ENCODE measurements at regions not wholly inside any gene's neighbourhood (a gene's known extent, or its start where the extent isn't known, plus 50 kb on each side); places are given as distances from the start of the nearest gene placed in this dataset.
"Not testable (repeated sequence)": the region's sequence is repeated elsewhere in the genome, so short reads cannot be mapped to it uniquely, and the experiment has no call there.

DNA sequence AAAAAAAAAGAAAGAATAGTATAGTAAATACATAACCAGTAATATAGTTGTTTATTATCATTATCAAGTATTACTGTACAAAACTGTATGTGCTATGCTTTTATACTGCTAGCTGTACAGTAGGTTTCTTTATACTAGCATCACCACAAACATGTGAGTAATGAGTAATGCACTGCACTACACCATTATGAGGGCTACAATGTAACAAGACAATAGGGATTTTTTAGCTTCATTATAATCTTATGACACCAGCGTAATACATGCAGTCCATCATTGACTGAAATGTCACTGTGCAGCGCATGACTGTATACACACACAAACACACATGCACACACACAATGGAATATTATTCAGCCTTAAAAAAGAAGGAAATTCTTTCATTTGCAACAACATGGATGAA, 111.5 kb upstream of the ZBED5 start:
- Histone ChIP-seq H3K27ac (no peak overlapping the region), H3K36me3 (ENCODE audit: low read depth) (no peaks in the 10 kb centered on the region), H3K27me3 (ENCODE audit: insufficient read depth, low read depth) (no peaks in the 10 kb centered on the region), H3K9me3 (ENCODE audit: insufficient read depth, low read depth) (no peaks in the 10 kb centered on the region), H2AFZ (no peak overlapping the region), H3K4me2 (no peak overlapping the region), H3K9me2 (ENCODE audit: insufficient read depth) (no peaks in the 10 kb centered on the region), H3F3A (ENCODE audit: insufficient read depth, low read depth) (no peaks in the 10 kb centered on the region), H3K4me1 (replicated peaks; ENCODE audit: insufficient read depth) (no peaks in the 10 kb centered on the region), H3K4me3 (no peak overlapping the region), H4K20me1 (ENCODE audit: insufficient read depth) (no peaks in the 10 kb centered on the region), H3K79me2 (ENCODE audit: low read depth) (no peaks in the 10 kb centered on the region)
- BruUV-seq (replicated peaks): no TSS peak
- TF ChIP-seq, protein P1, sequence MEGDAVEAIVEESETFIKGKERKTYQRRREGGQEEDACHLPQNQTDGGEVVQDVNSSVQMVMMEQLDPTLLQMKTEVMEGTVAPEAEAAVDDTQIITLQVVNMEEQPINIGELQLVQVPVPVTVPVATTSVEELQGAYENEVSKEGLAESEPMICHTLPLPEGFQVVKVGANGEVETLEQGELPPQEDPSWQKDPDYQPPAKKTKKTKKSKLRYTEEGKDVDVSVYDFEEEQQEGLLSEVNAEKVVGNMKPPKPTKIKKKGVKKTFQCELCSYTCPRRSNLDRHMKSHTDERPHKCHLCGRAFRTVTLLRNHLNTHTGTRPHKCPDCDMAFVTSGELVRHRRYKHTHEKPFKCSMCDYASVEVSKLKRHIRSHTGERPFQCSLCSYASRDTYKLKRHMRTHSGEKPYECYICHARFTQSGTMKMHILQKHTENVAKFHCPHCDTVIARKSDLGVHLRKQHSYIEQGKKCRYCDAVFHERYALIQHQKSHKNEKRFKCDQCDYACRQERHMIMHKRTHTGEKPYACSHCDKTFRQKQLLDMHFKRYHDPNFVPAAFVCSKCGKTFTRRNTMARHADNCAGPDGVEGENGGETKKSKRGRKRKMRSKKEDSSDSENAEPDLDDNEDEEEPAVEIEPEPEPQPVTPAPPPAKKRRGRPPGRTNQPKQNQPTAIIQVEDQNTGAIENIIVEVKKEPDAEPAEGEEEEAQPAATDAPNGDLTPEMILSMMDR (conservative IDR thresholded peaks at IDR 0.05): no peak
- no peak for TF ChIP-seq EZH2 (IDR thresholded peaks at IDR 0.05; ENCODE audit: low read depth)
- intact Hi-C loops (cut with micrococcal nuclease; ENCODE audit: unreplicated experiment): no loop called here
- ChIA-PET POLR2A (ENCODE audit: unreplicated experiment) (interaction anchor here (0.5 kb wide), 1 partner anchor 9 kb away, joined by 4 read pairs; no protein-coding TSS in a partner anchor), CTCF (no interaction called here)
- DNase-seq: no peak

GRCh38 chr11:10956884-10957283, 99.0 kb upstream of the ZBED5 start:
- DNase-seq; H4K20me1 ChIP-seq (ENCODE audit: insufficient read depth); H3K4me1 ChIP-seq (replicated peaks; ENCODE audit: insufficient read depth); H2AFZ ChIP-seq; H3F3A ChIP-seq (ENCODE audit: insufficient read depth, low read depth); H3K27ac ChIP-seq; intact Hi-C loops (cut with micrococcal nuclease; ENCODE audit: unreplicated experiment); H3K9me2 ChIP-seq (ENCODE audit: insufficient read depth); H3K4me2 ChIP-seq; H3K36me3 ChIP-seq (ENCODE audit: low read depth); H3K9me3 ChIP-seq (ENCODE audit: insufficient read depth, low read depth); H3K27me3 ChIP-seq (ENCODE audit: insufficient read depth, low read depth); BruUV-seq (replicated peaks); POLR2A ChIA-PET (ENCODE audit: unreplicated experiment); H3K4me3 ChIP-seq; CTCF ChIA-PET; H3K79me2 ChIP-seq (ENCODE audit: low read depth): not testable (repeated sequence)

- no peak for TF ChIP-seq EZH2 (IDR thresholded peaks at IDR 0.05; ENCODE audit: low read depth)
- TF ChIP-seq, protein P1 (conservative IDR thresholded peaks at IDR 0.05): no peak
Observed at GRCh38 chr11:10955616-10956015, 97.8 kb upstream of the ZBED5 start.

DNA sequence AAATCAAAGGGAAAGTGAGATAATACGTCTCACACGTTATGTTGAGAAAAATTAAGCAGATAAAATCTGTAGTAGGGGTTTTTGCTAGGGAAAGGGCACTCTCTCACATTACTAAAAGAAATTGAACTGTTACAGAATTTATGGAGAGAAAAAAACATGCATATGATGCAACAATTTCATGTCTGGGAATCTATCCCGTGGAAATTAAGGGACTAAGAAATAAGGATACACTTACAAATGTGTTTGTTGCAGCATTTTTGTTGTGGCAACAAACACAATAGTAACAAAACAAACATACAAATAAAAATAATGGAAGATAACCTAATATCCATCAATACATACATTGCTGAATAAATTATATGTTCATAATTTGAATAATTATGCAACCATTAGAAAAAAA, 96.3 kb upstream of the ZBED5 start:
- H3K27me3 ChIP-seq (ENCODE audit: insufficient read depth, low read depth): no peaks in the 10 kb centered on the region
- no peaks in the 10 kb centered on the region for H3K79me2 ChIP-seq (ENCODE audit: low read depth)
- no peaks in the 10 kb centered on the region for H3K9me3 ChIP-seq (ENCODE audit: insufficient read depth, low read depth)
- intact Hi-C loops (cut with micrococcal nuclease; ENCODE audit: unreplicated experiment): no loop called here
- H3K9me2 ChIP-seq (ENCODE audit: insufficient read depth): no peaks in the 10 kb centered on the region
- DNase-seq: no peak
- no peaks in the 10 kb centered on the region for H3K36me3 ChIP-seq (ENCODE audit: low read depth)
- no peak overlapping the region for H2AFZ ChIP-seq
- no peaks in the 10 kb centered on the region for H4K20me1 ChIP-seq (ENCODE audit: insufficient read depth)
- no peaks in the 10 kb centered on the region for H3F3A ChIP-seq (ENCODE audit: insufficient read depth, low read depth)
- ChIA-PET CTCF (no interaction called here), POLR2A (ENCODE audit: unreplicated experiment) (no interaction called here)
- H3K4me2 ChIP-seq: no peak overlapping the region
- TF ChIP-seq, protein P1 (conservative IDR thresholded peaks at IDR 0.05): no peak
- no peak for TF ChIP-seq EZH2 (IDR thresholded peaks at IDR 0.05; ENCODE audit: low read depth)
- no peak overlapping the region for H3K27ac ChIP-seq
- H3K4me3 ChIP-seq: no peak overlapping the region
- BruUV-seq (replicated peaks): no TSS peak
- no peaks in the 10 kb centered on the region for H3K4me1 ChIP-seq (replicated peaks; ENCODE audit: insufficient read depth)

More at GRCh38 chr11:10955616-10956015, 97.8 kb upstream of the ZBED5 start:
- no peaks in the 10 kb centered on the region for H3K36me3 ChIP-seq (ENCODE audit: low read depth)
- H3F3A ChIP-seq (ENCODE audit: insufficient read depth, low read depth): no peaks in the 10 kb centered on the region
- ChIA-PET POLR2A (ENCODE audit: unreplicated experiment) (no interaction called here), CTCF (no interaction called here)
- no peaks in the 10 kb centered on the region for H3K4me1 ChIP-seq (replicated peaks; ENCODE audit: insufficient read depth)
- no peaks in the 10 kb centered on the region for H3K9me3 ChIP-seq (ENCODE audit: insufficient read depth, low read depth)
- H2AFZ ChIP-seq: no peak overlapping the region
- no peak overlapping the region for H3K4me3 ChIP-seq
- H3K27ac ChIP-seq: no peak overlapping the region
- intact Hi-C loops (cut with micrococcal nuclease; ENCODE audit: unreplicated experiment): no loop called here
- no peak for DNase-seq
- no TSS peak for BruUV-seq (replicated peaks)
- H3K4me2 ChIP-seq: no peak overlapping the region
- H4K20me1 ChIP-seq (ENCODE audit: insufficient read depth): no peaks in the 10 kb centered on the region
- H3K9me2 ChIP-seq (ENCODE audit: insufficient read depth): no peaks in the 10 kb centered on the region
- H3K27me3 ChIP-seq (ENCODE audit: insufficient read depth, low read depth): no peaks in the 10 kb centered on the region
- H3K79me2 ChIP-seq (ENCODE audit: low read depth): no peaks in the 10 kb centered on the region
